ENCODE measurements at regions not wholly inside any gene's neighbourhood (a gene's known extent, or its start where the extent isn't known, plus 50 kb on each side); places are given as distances from the start of the nearest gene placed in this dataset.

DNA sequence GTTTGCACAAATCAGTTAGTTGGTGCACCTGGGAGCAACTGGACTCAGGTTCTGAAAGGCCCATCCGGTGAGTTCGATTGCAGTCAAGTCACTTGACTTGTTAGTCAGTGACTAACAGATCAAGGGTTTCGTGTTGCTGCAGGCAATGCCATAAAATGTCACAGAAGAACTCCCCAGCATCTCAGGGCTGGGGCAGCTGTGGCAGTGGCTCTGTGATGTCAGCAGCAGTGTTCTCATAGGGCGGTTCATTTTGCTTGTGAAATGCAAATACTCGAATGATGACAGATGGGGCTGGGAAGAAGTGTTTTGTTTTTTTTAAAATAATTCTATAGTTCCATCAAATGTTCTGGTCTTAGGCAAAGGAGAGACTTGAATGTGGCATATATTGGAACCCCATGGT, 287.8 kb downstream of the LMX1A start:
- ChIA-PET POLR2A (no interaction called here), CTCF (ENCODE audit: low intra/inter-chr PET ratio, low total read pairs) (no interaction called here)
- Histone ChIP-seq H3K4me3 (replicated peaks in 1 of 3; ENCODE audit: insufficient read depth in 1 of 3, low read depth in 2 of 3, low read length in 3 of 3) (no peak overlapping the region), H3K9me3 (ENCODE audit: low read length) (no peaks in the 10 kb centered on the region), H3K27me3 (ENCODE audit: control insufficient read depth in 1 of 2, insufficient read depth in 2 of 2, low read length in 2 of 2) (0 out of 5 replicates have a peak, but pooled peaks cover 0 to 5% of the 10 kb centered on the region in 2 experiments), H3K9ac (ENCODE audit: insufficient read depth, low read depth, low read length) (no peak overlapping the region), H3K79me2 (ENCODE audit: insufficient read depth, low read length) (no peaks in the 10 kb centered on the region), H3K4me2 (ENCODE audit: low read depth, low read length) (no peak overlapping the region), H4K20me1 (ENCODE audit: insufficient read depth, low read length) (no peaks in the 10 kb centered on the region), H3K4me1 (ENCODE audit: insufficient read depth, low read length) (no peaks in the 10 kb centered on the region), H3K36me3 (replicated peaks in 1 of 2; ENCODE audit: control insufficient read depth in 1 of 2, insufficient read depth in 2 of 2, low read length in 2 of 2) (no peaks in the 10 kb centered on the region), H2AFZ (ENCODE audit: low read length) (no peak overlapping the region), H3K27ac (ENCODE audit: extremely low read length, insufficient read depth, low read length) (no peak overlapping the region)
- BruUV-seq (replicated peaks) = no TSS peak
- FAIRE-seq (no peak), ATAC-seq (no peak), DNase-seq (ENCODE audit: low spot score) (no peak)
- intact Hi-C loops (cut with micrococcal nuclease; ENCODE audit: unreplicated experiment) = no loop called here
- TF ChIP-seq, protein P1, sequence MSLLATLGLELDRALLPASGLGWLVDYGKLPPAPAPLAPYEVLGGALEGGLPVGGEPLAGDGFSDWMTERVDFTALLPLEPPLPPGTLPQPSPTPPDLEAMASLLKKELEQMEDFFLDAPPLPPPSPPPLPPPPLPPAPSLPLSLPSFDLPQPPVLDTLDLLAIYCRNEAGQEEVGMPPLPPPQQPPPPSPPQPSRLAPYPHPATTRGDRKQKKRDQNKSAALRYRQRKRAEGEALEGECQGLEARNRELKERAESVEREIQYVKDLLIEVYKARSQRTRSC (CRISPR knock-in tag; IDR thresholded peaks at IDR 0.05; ENCODE audit: low read depth) = no peak
- no peak for TF ChIP-seq SOX6 (IDR thresholded peaks at IDR 0.05)
- no peak for TF ChIP-seq SOX6 (CRISPR knock-in tag; IDR thresholded peaks at IDR 0.05)
- TF ChIP-seq TRIM24 (CRISPR knock-in tag; IDR thresholded peaks at IDR 0.05) = no peak
- no peak for TF ChIP-seq GATAD1 (CRISPR knock-in tag; IDR thresholded peaks at IDR 0.05)
- no peak for TF ChIP-seq TCF7L2 (IDR thresholded peaks at IDR 0.05; ENCODE audit: low read depth, low read length)
- TF ChIP-seq, protein P2, sequence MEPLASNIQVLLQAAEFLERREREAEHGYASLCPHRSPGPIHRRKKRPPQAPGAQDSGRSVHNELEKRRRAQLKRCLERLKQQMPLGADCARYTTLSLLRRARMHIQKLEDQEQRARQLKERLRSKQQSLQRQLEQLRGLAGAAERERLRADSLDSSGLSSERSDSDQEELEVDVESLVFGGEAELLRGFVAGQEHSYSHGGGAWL (CRISPR knock-in tag; IDR thresholded peaks at IDR 0.05) = no peak
- TF ChIP-seq EP300 (IDR thresholded peaks at IDR 0.05; ENCODE audit: low read depth in 2 of 2, low read length in 2 of 2) = no peak
- no peak for TF ChIP-seq EP300 (CRISPR knock-in tag; IDR thresholded peaks at IDR 0.05; ENCODE audit: borderline replicate concordance)
- TF ChIP-seq MEIS1 (CRISPR knock-in tag; IDR thresholded peaks at IDR 0.05; ENCODE audit: borderline replicate concordance) = no peak
- TF ChIP-seq, protein P3, sequence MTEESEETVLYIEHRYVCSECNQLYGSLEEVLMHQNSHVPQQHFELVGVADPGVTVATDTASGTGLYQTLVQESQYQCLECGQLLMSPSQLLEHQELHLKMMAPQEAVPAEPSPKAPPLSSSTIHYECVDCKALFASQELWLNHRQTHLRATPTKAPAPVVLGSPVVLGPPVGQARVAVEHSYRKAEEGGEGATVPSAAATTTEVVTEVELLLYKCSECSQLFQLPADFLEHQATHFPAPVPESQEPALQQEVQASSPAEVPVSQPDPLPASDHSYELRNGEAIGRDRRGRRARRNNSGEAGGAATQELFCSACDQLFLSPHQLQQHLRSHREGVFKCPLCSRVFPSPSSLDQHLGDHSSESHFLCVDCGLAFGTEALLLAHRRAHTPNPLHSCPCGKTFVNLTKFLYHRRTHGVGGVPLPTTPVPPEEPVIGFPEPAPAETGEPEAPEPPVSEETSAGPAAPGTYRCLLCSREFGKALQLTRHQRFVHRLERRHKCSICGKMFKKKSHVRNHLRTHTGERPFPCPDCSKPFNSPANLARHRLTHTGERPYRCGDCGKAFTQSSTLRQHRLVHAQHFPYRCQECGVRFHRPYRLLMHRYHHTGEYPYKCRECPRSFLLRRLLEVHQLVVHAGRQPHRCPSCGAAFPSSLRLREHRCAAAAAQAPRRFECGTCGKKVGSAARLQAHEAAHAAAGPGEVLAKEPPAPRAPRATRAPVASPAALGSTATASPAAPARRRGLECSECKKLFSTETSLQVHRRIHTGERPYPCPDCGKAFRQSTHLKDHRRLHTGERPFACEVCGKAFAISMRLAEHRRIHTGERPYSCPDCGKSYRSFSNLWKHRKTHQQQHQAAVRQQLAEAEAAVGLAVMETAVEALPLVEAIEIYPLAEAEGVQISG (CRISPR knock-in tag; IDR thresholded peaks at IDR 0.05) = no peak
- no peak for TF ChIP-seq ZBTB7A (CRISPR knock-in tag; IDR thresholded peaks at IDR 0.05)
- TF ChIP-seq ATF7 (IDR thresholded peaks at IDR 0.05) = no peak
- TF ChIP-seq ATF7 (CRISPR knock-in tag; IDR thresholded peaks at IDR 0.05) = no peak
- no peak for TF ChIP-seq ZFP37 (CRISPR knock-in tag; IDR thresholded peaks at IDR 0.05; ENCODE audit: borderline replicate concordance)
- no peak for TF ChIP-seq ZNF3 (CRISPR knock-in tag; IDR thresholded peaks at IDR 0.05)
- TF ChIP-seq RBAK (CRISPR knock-in tag; IDR thresholded peaks at IDR 0.05) = no peak
- in situ Hi-C loops (cut with HindIII; ENCODE audit: extremely low pct_ligation_motif_present, low pct_unique_long_range_greater_than_20kb) = loop anchor here (25.0 kb wide), 1 partner anchor 1681 kb away; no protein-coding TSS in a partner anchor
- 2% methylated on average over 3 of the region's 5 CpGs for WGBS (ENCODE audit: low lambda C conversion rate)
